Stimulated activated CD4-positive, alpha-beta T cell treated with anti-CD3 and anti-CD28 coated beads, Interleukin-1b, Interleukin-23, amount 100 ng/mL, for 48 hours (primary cell): ENCODE measurements at regions not wholly inside any gene's neighbourhood (a gene's known extent, or its start where the extent isn't known, plus 50 kb on each side); places are given as distances from the start of the nearest gene placed in this dataset.

Experiments used
- DNase-seq: peaks from one replicate; pipeline ENCODE4 v3.0.0-alpha.2; 2020

DNA sequence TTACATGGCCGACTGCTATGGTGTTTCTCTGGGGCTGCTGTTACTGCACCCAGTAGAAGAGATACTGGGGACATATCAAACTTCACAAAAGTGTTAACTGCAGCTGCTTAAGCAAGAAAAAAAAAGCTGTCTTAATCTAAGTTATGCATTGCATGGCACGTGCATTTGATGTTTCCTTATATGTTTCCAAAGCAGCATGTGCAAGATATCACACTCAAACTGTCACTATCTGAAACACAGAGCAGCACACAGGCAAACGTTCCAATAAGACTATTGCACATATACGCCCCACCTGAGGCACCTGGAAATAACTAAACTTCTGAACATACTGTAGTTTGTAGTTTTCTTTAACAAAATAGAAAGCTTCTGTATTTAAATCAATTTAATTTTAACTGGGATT, 671.4 kb upstream of the ADGRL2 start:
- DNase-seq: no peak

DNA sequence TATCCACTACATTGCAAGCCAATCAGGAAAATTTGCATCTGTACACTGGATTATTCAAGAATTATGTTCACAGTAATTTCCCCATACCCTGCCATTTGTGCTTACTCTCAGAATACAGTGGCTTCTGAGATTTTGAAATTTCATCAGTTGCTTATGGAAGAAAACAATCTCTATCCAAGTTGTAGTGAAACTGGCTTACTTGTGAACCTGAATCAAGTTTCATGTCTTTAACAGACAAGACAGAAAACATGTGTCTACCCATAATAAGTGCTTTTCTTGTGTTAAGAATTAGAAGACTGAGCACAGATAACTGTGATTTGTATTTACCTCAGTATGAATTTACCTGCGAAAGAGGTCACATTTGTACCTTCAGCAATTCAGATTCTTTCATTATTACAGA, 672.7 kb upstream of the ADGRL2 start:
- DNase-seq: no peak

DNA sequence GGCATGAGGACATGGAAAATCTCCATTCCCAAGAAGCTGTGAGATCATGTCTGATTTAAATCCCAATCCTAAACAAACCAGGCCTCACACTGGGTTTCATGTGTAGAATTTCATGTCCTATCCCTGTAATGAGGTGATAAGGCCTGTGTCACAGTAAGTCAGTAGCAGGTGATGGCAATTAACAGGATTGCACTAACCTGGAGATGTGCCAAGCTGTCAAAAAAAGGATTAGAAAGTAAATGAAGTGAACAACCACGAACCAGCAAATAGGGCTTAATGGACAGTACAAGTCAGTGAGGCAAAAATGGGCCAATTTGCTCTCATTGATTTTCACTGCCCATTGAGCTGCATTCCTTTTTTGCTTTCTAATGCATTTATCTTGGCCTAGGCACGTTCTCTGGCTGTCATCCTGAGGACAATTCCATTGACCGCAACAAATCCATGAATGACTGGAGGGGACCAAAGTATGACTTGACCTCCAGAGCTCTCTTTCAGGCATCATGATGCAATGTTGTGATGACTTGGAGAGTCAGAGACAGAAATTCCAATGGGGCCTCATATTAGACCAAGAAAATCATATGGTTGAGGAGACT, 673.6 kb upstream of the ADGRL2 start:
- DNase-seq: no peak

DNA sequence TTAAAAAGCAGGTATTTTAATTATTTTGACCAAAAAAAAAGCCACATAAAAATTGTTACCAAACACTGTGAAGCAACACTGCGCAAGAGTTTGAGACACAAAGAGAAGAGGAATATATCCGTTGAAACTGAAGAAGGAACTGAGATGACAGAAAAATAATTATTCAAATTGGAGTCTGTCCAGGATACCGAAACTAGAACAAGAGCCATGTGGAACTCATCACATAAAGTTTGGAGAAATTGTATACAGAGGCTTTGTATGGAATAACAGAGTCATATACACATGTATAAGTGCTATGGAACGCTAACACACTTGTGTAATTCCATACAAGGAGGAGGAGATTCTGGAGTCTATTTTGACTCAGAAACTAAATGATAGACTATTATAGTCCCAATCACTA, 675.1 kb upstream of the ADGRL2 start:
- DNase-seq: no peak

DNA sequence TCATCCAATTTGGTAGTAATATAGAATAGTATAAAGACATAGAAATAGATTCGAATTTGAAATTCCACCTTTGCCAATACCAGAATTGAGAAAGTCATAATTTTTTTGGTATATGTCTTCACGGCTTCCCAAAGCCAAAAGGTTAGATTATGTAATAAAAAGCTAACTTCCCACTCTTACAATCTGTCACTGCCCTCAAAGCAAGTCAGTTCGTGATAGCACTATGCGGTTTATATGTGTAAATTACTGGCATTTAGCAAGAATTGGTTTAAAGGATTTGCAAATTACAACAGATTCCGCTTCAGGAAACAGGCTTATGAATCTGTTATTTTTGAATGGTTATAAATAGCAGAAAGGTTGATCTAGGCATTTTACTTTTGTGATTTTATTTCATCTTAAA, 679.4 kb upstream of the ADGRL2 start:
- DNase-seq: no peak

DNA sequence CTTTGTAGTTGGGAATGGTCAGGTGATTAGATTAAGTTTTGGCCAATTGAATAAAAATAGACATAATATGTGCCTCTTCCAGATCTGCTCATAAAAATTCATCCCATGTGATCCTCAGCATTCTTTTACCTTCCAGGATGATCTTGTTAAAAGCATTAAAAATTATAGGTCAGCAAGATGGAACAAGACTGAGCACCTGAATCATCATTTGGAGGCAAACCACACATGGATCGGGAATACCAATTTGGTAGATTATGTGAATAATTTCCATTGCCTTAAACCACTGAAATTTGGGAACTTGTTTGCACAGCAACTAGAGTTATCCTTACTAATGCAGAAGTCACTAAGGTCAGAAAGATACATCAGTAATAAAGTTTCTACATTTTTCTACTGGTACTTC, 681.4 kb upstream of the ADGRL2 start:
- no peak for DNase-seq

DNA sequence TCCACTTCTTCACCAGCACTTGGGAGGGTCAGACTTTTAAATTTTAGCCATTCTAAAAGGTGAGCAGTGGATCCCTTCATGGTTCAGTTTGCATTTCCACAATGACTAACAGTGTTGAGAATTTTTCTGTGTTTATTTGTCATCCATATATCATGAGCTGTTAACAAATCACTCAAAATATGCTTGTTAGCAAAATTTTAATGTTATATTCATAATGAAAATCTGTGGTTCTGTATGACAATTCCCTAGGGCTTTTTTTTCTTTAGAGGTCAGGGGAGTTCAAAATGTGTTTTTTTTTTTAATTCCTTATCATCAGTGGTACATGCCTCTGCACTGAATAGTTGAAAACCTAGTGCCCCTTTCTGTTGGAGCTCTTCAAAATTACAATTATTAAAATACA, 682.2 kb upstream of the ADGRL2 start:
- DNase-seq: no peak

DNA sequence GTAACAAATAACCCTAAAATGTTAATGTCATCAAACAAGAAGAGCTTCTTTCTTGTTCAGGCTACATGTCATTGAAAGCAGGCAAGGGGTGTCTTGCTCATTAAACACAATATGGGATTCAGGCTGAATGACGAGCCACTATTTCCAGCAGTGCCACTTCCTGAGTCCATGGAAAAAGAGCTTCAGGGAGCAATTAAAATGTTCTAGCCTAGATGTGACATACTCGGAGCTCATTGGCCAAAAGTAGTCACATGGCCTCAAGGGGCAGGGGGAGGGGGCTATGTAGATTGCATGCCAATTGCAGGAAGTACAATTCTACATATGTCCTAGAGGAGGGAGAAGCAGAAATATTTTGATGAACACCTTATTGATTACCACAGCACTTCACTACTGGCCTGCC, 685.3 kb upstream of the ADGRL2 start:
- DNase-seq: no peak

DNA sequence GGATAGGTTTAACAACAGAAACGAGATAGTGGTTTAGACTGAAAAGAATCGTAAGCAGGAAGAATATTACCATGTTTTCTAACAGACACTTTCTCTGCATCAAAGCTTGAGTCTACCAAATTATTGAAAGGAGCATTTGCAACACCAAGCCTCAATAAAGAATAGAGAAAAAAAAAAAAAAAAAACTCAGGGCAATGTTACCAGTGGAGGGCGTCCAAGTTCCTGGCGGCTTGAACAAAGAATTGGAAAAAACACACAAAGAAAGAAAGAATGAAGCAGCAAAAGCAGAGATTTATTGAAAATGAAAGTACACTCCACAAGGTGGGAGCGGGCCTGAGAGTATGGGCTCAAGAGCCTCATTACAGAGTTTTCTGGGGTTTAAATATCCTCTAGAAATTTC, 686.5 kb upstream of the ADGRL2 start:
- DNase-seq: no peak

DNA sequence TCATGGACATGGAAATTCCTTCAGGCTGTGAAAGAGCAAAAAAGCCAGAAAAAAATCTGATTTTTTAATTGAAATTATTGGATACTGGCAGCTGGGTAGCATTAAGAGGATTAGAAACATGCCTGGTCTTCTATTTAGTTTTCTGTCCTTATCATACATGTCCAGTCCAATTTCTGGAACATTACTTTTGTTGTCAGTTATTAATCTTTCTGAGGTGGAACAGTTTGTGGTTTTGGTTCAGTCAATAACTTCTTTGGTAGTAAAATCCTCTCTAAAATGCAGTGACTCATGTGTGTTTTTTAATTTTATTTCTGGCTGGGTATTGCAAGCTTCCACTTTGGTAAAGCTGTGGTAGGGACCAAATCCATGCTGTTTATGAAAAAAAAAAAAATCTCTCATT, 687.0 kb upstream of the ADGRL2 start:
- DNase-seq: no peak

DNA sequence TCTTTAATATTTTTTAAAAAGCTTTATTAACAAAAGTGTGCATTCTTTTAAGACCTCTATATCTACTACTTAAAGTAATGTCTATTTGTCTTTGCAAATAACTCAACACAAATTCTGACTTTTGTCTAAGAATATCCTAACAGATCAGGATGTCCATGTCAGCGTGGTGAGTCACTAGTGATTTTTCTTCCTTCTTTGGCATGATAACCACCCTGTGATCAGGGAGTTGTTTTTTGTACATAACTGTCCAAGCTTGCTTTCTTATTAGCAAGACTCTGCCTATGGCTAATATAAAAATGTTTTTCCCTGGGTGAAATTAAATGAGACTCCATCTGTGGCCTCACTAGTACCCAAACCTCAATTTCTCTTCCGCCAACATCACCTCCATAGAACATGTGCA, 688.9 kb upstream of the ADGRL2 start:
- no peak for DNase-seq

DNA sequence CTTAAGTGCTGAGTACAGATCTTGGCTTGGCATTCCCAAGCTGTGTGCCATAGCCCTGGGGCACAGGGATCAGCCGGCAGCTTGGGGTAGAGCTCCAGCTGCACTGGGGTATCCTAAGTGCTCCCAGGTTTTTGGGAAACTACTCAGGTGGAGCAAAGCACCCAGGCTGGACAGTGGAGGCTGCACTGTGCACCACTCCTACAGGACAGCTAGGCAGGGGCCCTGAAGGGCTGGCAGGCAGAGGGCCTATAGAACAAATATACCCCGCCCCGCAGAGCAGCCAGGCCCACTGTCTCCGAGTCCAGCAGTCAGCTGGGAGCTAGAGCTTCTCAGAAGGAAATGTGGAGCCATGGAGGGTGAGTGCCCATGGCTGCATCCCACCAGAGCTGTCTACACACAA, 691.7 kb upstream of the ADGRL2 start:
- no peak for DNase-seq

DNA sequence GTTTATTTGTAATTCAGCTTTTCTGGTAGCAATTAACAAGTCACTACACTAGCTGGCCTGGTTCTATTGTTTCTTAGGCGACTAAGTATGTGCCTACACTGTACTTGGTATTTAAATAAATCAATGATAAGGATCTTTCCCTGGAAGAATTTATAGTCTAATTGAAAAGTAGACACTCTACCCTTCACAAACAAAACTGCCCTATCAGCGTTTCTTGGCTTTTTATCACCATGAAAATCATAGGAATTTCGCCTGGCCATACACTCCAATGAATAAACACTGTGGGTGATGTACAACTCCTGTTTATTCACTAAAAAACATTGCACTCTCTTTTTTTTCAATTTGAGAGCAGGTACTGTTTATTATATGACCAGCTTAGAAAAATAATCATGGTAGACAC, 702.9 kb upstream of the ADGRL2 start:
- DNase-seq: no peak

DNA sequence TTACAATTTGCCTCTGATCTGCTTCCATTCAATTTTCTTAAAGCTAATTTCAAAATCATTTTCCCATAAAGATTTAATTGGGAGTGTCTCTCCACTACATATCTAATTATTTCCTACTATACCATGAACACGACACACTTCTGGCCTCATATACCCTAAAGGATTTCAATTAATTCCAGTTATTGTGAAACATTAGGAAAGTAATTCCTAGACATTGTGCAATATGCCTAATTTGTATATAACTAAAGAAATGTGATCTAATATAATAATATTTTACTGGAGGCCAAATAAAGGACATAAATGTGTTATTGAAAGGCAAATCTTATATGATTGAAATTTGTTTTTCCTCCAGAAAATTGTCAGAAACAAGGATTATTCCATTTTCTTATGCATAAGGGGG, 727.2 kb upstream of the ADGRL2 start:
- no peak for DNase-seq

DNA sequence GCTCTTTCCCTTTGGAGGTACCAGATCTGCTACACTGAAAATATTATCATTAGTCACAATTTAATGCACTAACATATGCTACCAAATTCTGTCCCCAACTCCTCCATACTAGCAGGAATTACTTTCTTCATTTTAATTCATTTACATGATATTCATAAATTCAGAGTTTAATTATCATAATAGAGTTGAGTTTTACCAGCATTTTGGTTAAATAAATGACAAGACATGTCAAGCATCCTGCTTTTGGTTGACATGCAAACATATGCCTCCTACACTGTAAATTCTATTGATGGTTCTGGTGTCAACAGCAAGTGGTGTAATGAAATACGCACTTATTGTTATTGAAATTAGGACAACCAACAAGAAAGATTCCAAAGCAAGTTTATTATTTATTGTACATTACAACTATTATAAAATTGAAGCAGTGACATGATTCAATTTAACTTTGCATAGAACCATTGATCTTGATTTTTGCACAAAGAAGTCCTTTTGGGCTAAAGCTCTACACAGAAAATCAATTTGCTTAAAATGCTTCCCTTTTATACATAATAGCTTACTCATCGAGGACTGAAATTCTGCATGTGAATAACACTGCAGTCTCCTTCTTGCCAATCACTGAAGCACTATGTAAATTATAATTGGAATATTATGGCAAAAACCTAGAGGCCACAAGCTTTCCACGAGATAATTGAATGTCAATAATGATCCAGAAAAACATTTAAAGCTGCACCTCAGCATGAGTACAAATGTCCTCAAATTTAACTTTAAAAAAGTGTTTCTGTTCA, 728.6 kb upstream of the ADGRL2 start:
- no peak for DNase-seq

DNA sequence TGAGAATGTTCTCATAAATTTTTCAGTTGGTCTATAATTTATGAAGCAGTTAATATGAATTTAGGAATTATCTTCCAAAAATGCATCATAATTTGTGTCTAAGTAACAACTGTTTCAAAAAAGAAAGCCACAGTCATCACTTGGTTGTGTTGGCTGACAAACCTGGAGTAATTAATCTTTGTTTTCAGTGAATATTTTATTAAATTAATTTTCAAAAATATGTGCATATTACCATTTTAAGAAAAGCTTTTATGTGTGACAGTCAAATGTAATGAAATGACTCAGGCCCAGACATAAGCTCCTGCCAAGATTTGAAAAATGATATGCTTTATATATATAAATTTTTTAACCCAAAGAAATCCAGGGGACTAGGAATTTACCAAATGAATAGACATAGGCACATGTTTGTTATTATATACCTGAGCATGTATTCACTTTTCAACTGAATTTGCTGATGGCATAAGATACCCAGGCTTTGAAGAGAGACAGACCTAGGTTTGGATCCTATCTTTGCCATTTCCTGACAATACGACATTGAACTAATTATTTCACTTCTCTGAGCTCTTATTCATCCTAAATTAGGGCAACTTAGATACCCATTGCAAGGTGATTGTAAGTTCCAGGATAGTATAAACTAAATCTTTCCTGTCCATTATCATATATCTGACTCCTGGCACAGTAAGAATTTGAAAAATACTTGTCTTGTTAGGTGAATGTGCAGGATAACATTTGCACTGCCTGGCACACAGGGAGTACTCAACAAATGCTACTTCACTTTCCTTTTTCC, 729.5 kb upstream of the ADGRL2 start:
- DNase-seq: no peak

DNA sequence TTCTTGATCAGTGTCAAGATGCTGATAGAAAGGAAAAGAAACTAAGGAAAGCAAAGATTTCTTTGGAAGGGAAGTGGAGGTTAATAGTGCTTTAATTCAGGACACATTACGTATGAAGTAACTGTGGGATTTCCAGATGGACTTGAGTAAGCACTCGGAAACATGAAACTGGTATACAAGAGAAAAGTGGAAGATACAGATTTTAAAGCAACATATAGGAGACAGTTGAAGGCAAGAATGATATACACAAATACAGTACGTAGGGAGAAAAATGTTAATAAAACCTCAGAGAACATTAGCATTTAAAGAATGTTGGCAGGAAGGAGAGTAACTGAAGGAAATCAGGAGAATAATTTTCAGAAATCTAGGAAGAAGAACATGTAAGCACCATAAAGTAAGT, 730.9 kb upstream of the ADGRL2 start:
- no peak for DNase-seq

DNA sequence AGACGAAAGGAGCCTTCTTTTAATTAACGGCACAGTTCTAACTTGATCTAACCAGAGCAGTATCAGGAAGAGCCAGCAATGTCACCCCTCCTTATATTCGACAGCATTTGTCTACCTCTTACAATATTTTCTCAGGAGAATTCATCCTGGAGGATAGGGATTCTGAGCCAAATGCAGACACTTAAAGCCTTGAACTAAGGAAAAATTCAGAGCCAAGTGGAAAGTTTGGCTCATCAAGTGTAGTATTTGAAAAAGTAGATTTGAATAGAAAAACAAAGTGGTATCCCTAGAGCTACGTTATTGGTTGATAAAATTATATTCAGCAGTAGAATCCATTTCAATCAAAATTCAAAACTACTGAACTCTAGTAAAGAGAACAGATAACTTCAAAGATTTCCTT, 732.0 kb upstream of the ADGRL2 start:
- no peak for DNase-seq

DNA sequence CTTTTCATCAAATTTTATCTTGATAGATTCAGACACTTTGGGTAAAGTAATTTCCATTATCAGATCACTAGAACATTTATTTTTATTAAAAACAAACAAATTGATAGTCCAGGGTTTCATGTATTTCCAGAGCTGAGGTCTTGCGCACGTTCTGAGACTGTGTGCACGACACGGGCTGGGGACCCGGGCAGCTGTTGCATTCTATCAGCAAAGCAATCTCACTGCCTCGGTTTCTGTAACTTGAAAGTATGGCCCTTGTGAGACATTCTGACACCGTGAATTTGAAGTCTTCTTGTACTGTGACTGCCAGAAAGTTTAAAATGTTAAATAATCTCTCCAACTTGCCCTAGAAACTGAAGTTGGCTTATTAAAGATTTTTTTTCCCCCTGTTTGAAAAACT, 746.9 kb upstream of the ADGRL2 start:
- no peak for DNase-seq

DNA sequence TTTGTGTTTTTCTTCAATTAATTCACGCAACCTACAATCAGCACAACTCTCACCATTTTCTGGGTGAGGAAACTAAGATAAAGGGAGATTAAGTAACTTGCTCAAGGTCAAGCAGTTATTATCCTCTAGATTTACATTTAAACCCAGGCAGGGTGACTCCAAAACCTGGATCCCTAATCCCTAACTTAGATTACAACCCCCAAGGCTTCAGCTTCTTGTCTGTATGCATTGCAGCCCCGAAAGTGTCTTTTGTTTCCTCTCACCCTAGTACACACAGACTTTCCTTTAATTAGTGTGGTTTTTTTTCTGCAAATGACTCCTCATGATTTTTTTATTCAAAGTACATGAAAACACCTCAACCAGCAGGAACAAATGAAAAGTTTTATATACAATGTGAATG, 748.6 kb upstream of the ADGRL2 start:
- DNase-seq: no peak

DNA sequence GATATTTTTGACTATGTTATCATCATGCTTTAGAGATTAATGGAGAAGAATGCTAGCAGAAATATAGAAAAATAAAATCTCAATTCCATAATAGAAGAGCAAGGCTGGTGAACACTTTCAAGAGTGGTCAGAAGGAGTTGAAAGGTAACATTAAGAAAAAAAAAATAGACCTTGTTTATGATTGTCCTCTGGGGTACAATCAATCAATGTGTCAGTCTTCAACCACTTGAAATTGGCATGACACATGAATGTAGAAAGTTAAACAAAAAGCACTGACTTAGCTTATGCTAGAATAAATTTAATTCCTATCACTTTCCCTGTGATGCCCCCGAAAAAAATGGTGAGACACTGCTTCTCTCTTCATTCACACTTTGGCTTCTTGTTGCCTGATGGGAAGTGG, 750.3 kb upstream of the ADGRL2 start:
- DNase-seq: no peak

DNA sequence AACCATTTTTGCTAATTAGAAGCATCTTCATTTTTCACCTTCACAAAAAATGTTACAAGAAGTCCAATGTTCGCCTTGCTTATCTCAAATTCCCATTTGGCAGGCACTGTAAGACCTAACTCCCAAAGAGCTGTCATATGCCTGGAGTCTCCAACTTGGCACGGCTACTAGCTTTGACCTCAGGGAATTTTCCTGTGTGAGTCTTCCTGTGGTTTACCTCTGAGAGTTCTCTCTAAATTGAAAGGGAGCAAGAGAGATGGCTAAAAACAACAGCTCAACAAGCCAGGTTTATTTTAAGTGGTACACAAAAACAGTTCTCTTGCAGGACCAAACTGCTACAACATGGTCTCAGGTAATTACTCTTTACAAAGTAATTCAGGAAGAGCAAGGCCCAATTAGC, 756.0 kb upstream of the ADGRL2 start:
- DNase-seq: no peak

DNA sequence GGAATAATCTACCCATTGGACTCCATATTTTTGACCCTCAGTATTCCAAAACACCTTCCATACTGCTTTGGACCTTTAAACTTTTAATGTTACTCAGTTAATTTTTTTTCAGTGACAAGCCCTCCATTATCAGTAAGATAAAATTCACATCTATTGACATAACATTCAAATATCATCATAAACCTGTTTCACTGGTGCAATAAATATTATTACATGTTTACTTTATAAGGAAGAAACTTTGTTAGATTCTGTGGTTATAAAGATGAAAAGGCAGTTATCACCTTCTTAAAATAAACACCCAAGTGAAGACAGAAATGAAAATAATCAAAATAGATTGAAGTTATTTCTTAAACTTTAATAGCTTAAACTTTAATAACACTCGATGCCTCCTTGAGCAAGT, 758.5 kb upstream of the ADGRL2 start:
- DNase-seq: no peak

DNA sequence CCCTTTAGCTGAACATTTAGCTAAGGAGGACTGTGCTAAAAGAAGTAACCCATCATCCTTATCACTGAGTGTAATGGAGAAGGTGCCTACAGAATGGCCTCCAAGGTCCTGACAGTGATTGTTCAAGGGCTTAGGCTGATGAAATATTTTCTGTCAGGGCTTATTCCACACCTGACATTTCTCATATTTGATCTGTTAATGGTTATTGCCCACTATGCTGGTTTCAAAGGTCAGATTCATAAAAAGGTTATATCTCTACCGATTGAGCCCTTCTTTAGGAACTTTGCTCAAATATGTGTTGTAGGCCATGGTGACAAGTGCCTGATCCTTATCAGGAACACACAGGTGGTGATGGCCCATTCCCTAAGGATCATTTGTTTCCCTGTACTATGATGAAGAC, 766.4 kb upstream of the ADGRL2 start:
- no peak for DNase-seq
